ENCODE measurements at regions not wholly inside any gene's neighbourhood (a gene's known extent, or its start where the extent isn't known, plus 50 kb on each side); places are given as distances from the start of the nearest gene placed in this dataset.

- no peak for FAIRE-seq
- Histone ChIP-seq H3K9me3 (no peaks in the 10 kb centered on the region), H3K27ac (no peak overlapping the region), H3K4me1 (no peaks in the 10 kb centered on the region), H3K4me2 (no peak overlapping the region), H3K4me3 (no peak overlapping the region)
- no peak for ATAC-seq
- ChIA-PET POLR2A (no interaction called here), CTCF (interaction anchor here (0.7 kb wide), 1 partner anchor 1216 kb away, joined by 3 read pairs; no protein-coding TSS in a partner anchor)
- no peak for TF ChIP-seq ZFP36 (IDR thresholded peaks at IDR 0.05; ENCODE audit: borderline replicate concordance, partially characterized antibody)
- TF ChIP-seq MAX (IDR thresholded peaks at IDR 0.05), result no peak
- no peak for TF ChIP-seq HOXB13 (CRISPR knock-in tag; IDR thresholded peaks at IDR 0.05; ENCODE audit: low read depth)
- TF ChIP-seq MYC (IDR thresholded peaks at IDR 0.05; ENCODE audit: borderline replicate concordance, low read length), result no peak
- no peak for TF ChIP-seq KDM1A (IDR thresholded peaks at IDR 0.05; ENCODE audit: low read depth)
- no peak for TF ChIP-seq JUN (IDR thresholded peaks at IDR 0.05)
- TF ChIP-seq HMGXB4 (CRISPR knock-in tag; IDR thresholded peaks at IDR 0.05; ENCODE audit: borderline replicate concordance), result no peak
- TF ChIP-seq RARB (CRISPR knock-in tag; IDR thresholded peaks at IDR 0.05), result no peak
- no peak for TF ChIP-seq HEYL (CRISPR knock-in tag; IDR thresholded peaks at IDR 0.05)
- WGBS (ENCODE audit: missing lambda C conversion rate), result 19% methylated on average over 11 of the region's 11 CpGs
- no peak for DNase-seq (ENCODE audit: low read depth in 1 of 2, low spot score in 1 of 2)
These were observed 463.2 kb downstream of the TMEM114 start for GRCh38 chr16:8127070-8127469.

GRCh38 chr16:8126313-8126712, 464.0 kb downstream of the TMEM114 start:
- no peak for TF ChIP-seq TP53 (CRISPR knock-in tag; IDR thresholded peaks at IDR 0.05)
- no peak for TF ChIP-seq POLR2A (IDR thresholded peaks at IDR 0.05; ENCODE audit: low read length)
- no peak for TF ChIP-seq GATA3 (IDR thresholded peaks at IDR 0.05; ENCODE audit: borderline replicate concordance)
- no peak for TF ChIP-seq RARB (CRISPR knock-in tag; IDR thresholded peaks at IDR 0.05)
- TF ChIP-seq CBX8 (IDR thresholded peaks at IDR 0.05), result no peak
- no peak for TF ChIP-seq CTCF (IDR thresholded peaks at IDR 0.05)
- TF ChIP-seq KDM1A (IDR thresholded peaks at IDR 0.05; ENCODE audit: low read depth), result no peak
- no peak for TF ChIP-seq EHF (CRISPR knock-in tag; IDR thresholded peaks at IDR 0.05)
- TF ChIP-seq SREBF2 (IDR thresholded peaks at IDR 0.05), result no peak
- no peak for TF ChIP-seq HOXB5 (CRISPR knock-in tag; IDR thresholded peaks at IDR 0.05)
- no peak for TF ChIP-seq CHD4 (IDR thresholded peaks at IDR 0.05; ENCODE audit: borderline replicate concordance)
- no peak for TF ChIP-seq BCL3 (IDR thresholded peaks at IDR 0.05)
- no peak for TF ChIP-seq REST (IDR thresholded peaks at IDR 0.05)
- no peak for TF ChIP-seq ZC3H11A (IDR thresholded peaks at IDR 0.05)
- TF ChIP-seq FOSL2 (IDR thresholded peaks at IDR 0.05), result no peak
- no peak for TF ChIP-seq FOSL2 (CRISPR knock-in tag; IDR thresholded peaks at IDR 0.05)
- no peak for TF ChIP-seq SMC3 (IDR thresholded peaks at IDR 0.05)
- TF ChIP-seq PHF8 (IDR thresholded peaks at IDR 0.05; ENCODE audit: borderline replicate concordance, low read depth), result no peak
- TF ChIP-seq EP300 (IDR thresholded peaks at IDR 0.05), result no peak
- TF ChIP-seq HES2 (IDR thresholded peaks at IDR 0.05), result no peak
- TF ChIP-seq PBX3 (IDR thresholded peaks at IDR 0.05), result no peak
- Histone ChIP-seq H3K27ac (no peak overlapping the region), H3K4me2 (no peak overlapping the region), H3K4me1 (no peaks in the 10 kb centered on the region), H3K4me3 (no peak overlapping the region), H3K9me3 (no peaks in the 10 kb centered on the region)
- ChIA-PET CTCF (no interaction called here), POLR2A (no interaction called here)
- 17% methylated on average over 3 of the region's 3 CpGs for WGBS (ENCODE audit: missing lambda C conversion rate)
- DNase-seq (ENCODE audit: low read depth in 1 of 2, low spot score in 1 of 2) (no peak), ATAC-seq (no peak), FAIRE-seq (no peak)

All from A549 (cell line).